ENCODE measurements at regions not wholly inside any gene's neighbourhood (a gene's known extent, or its start where the extent isn't known, plus 50 kb on each side); places are given as distances from the start of the nearest gene placed in this dataset.

DNA sequence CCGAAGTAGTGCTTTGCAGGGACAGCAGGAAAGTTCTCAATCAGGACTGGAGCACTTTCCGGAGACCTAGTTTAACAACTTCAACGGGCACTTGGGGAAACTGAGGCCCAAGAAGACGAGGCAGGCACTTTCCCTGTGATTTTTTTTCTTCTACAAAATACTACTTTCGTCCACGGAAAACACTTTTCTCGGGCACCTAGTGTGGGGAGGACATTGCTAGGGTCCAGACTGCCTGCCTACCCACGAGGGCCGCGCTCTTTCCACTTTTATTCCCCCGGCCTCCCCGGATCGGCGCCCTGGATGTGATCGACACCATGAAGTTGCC, 125.4 kb upstream of the CXorf66 start:
- H3K4me3 ChIP-seq, result peak overlapping the region; percentile 17
- H3K9me3 ChIP-seq (ENCODE audit: control insufficient read depth in 4 of 4, insufficient read depth in 3 of 4, low read length in 3 of 4), result peaks cover 0 to 9% (median 0%) of the 10 kb centered on the region in 4 donors
- TF ChIP-seq CTCF (IDR thresholded peaks at IDR 0.05; ENCODE audit: control extremely low read depth, extremely low read depth), result no peak
- H3K27ac ChIP-seq (ENCODE audit: low read depth in 1 of 2, low read length in 1 of 2), result no peak overlapping the region
- H3K4me1 ChIP-seq (ENCODE audit: control insufficient read depth in 5 of 5, insufficient read depth in 5 of 5, low read length in 5 of 5), result peaks cover 0 to 3% (median 0%) of the 10 kb centered on the region in 5 donors
- no peak for ATAC-seq (ENCODE audit: insufficient read depth, low FRiP score)
- DNase-seq, result no peak
- H3K36me3 ChIP-seq (ENCODE audit: control insufficient read depth in 4 of 4, insufficient read depth in 4 of 4, low read length in 4 of 4), result no peaks in the 10 kb centered on the region
- peaks cover 4 to 42% (median 38%) of the 10 kb centered on the region in 3 donors for H3K27me3 ChIP-seq (ENCODE audit: control insufficient read depth in 3 of 3, insufficient read depth in 3 of 3, low read length in 2 of 3)
- 11 to 37% methylated on average over 15 of the region's 15 CpGs for WGBS, 2 donors
- no peak overlapping the region for H3K9ac ChIP-seq (ENCODE audit: insufficient read depth in 1 of 2, low read length in 2 of 2)

- WGBS, 2 donors, result 72 to 89% methylated on average over 2 of the region's 2 CpGs
- DNase-seq (no peak), ATAC-seq (ENCODE audit: insufficient read depth, low FRiP score) (no peak)
- Histone ChIP-seq H3K36me3 (ENCODE audit: control insufficient read depth in 4 of 4, insufficient read depth in 4 of 4, low read length in 4 of 4) (no peaks in the 10 kb centered on the region), H3K9ac (ENCODE audit: insufficient read depth in 1 of 2, low read length in 2 of 2) (no peak overlapping the region), H3K27ac (ENCODE audit: low read depth in 1 of 2, low read length in 1 of 2) (no peak overlapping the region), H3K4me3 (no peak overlapping the region), H3K4me1 (ENCODE audit: control insufficient read depth in 5 of 5, insufficient read depth in 5 of 5, low read length in 5 of 5) (peaks cover 0 to 3% (median 0%) of the 10 kb centered on the region in 5 donors), H3K9me3 (ENCODE audit: control insufficient read depth in 4 of 4, insufficient read depth in 3 of 4, low read length in 3 of 4) (peaks cover 0 to 9% (median 0%) of the 10 kb centered on the region in 4 donors), H3K27me3 (ENCODE audit: control insufficient read depth in 3 of 3, insufficient read depth in 3 of 3, low read length in 2 of 3) (peaks cover 4 to 43% (median 35%) of the 10 kb centered on the region in 3 donors)
- TF ChIP-seq CTCF (IDR thresholded peaks at IDR 0.05; ENCODE audit: control extremely low read depth, extremely low read depth), result no peak
These were observed 123.1 kb upstream of the CXorf66 start for GRCh38 chrX:140088438-140088837.

GRCh38 chrX:140087875-140088274, 122.6 kb upstream of the CXorf66 start:
- WGBS, 2 donors, result 41 to 54% methylated on average over 4 of the region's 4 CpGs

More at GRCh38 chrX:140087875-140088274, 122.6 kb upstream of the CXorf66 start:
- Histone ChIP-seq H3K4me1 (ENCODE audit: control insufficient read depth in 5 of 5, insufficient read depth in 5 of 5, low read length in 5 of 5) (peaks cover 0 to 3% (median 0%) of the 10 kb centered on the region in 5 donors), H3K9ac (ENCODE audit: insufficient read depth in 1 of 2, low read length in 2 of 2) (no peak overlapping the region), H3K9me3 (ENCODE audit: control insufficient read depth in 4 of 4, insufficient read depth in 3 of 4, low read length in 3 of 4) (peaks cover 0 to 9% (median 0%) of the 10 kb centered on the region in 4 donors), H3K36me3 (ENCODE audit: control insufficient read depth in 4 of 4, insufficient read depth in 4 of 4, low read length in 4 of 4) (no peaks in the 10 kb centered on the region), H3K4me3 (no peak overlapping the region), H3K27me3 (ENCODE audit: control insufficient read depth in 3 of 3, insufficient read depth in 3 of 3, low read length in 2 of 3) (peaks cover 4 to 42% (median 33%) of the 10 kb centered on the region in 3 donors), H3K27ac (ENCODE audit: low read depth in 1 of 2, low read length in 1 of 2) (no peak overlapping the region)
- DNase-seq (no peak), ATAC-seq (ENCODE audit: insufficient read depth, low FRiP score) (no peak)
- no peak for TF ChIP-seq CTCF (IDR thresholded peaks at IDR 0.05; ENCODE audit: control extremely low read depth, extremely low read depth)
